IMR-90 (cell line): ENCODE measurements at regions not wholly inside any gene's neighbourhood (a gene's known extent, or its start where the extent isn't known, plus 50 kb on each side); places are given as distances from the start of the nearest gene placed in this dataset.

Experiments
- ATAC-seq: fragments of 200-7000 bp; cut with Tn5 transposase; 2 replicates; pipeline ENCODE4 v1.9.1; 2020; ENCODE audit warnings: low read depth, mild to moderate bottlenecking, moderate library complexity
- BruUV-seq: library from RNA; stranded (reverse); fragments of 400-500 nt; replicated peaks from 2 replicates; lab custom pipeline; 2021; lab: Mats Ljungman, UMichigan
- CTCF ChIA-PET: fragments of 300-600 bp; formaldehyde crosslinking; extraction: SDS; loops from one replicate; lab custom pipeline; 2021; ENCODE audit warnings: antibody characterized with exemption; lab: Yijun Ruan, JAX
- POLR2A ChIA-PET: fragments of 300-600 bp; sonication (Branson Sonifier 250); formaldehyde crosslinking; loops from one replicate; lab custom pipeline; 2022; ENCODE audit warnings: antibody characterized with exemption; ENCODE audit not compliant: unreplicated experiment; lab: Charles Lee
- DNase-seq: peaks from one replicate; pipeline ENCODE4 v3.0.0; 2013
- H2AFZ ChIP-seq: replicated peaks from 2 replicates; pipeline ENCODE3; 2013; ENCODE audit warnings: low read length, mild to moderate bottlenecking; ENCODE audit not compliant: poor library complexity
- H2AK5ac ChIP-seq: 2 replicates; pipeline ENCODE4 v1.6.1; 2013; ENCODE audit warnings: low read depth, low read length, inconsistent platforms
- H2AK9ac ChIP-seq: replicated peaks from 2 replicates; pipeline ENCODE3; 2013; ENCODE audit warnings: mild to moderate bottlenecking, low read depth, low read length, moderate library complexity; ENCODE audit not compliant: poor library complexity
- H2BK120ac ChIP-seq: 2 replicates; pipeline ENCODE4 v1.6.1; 2013; ENCODE audit warnings: low read depth, low read length, inconsistent platforms
- H2BK15ac ChIP-seq: 3 replicates; pipeline ENCODE4 v1.6.1; 2013; ENCODE audit warnings: low read depth, low read length, inconsistent platforms
- H2BK20ac ChIP-seq: 2 replicates; pipeline ENCODE4 v1.6.1; 2013; ENCODE audit warnings: low read depth, mild to moderate bottlenecking, inconsistent platforms, low read length, moderate library complexity
- H2BK5ac ChIP-seq: 2 replicates; pipeline ENCODE4 v1.6.1; 2013; ENCODE audit warnings: mild to moderate bottlenecking, low read depth, low read length, inconsistent platforms; ENCODE audit not compliant: poor library complexity, severe bottlenecking
- H3K14ac ChIP-seq: replicated peaks from 2 replicates; pipeline ENCODE4 v1.6.1; 2013; ENCODE audit warnings: low read depth, low read length, inconsistent platforms
- H3K18ac ChIP-seq: 2 replicates; pipeline ENCODE4 v1.6.1; 2013; ENCODE audit warnings: low read depth, low read length, control low read depth
- H3K23ac ChIP-seq: 2 replicates; pipeline ENCODE4 v1.6.1; 2013; ENCODE audit warnings: low read depth, low read length, inconsistent platforms
- H3K27ac ChIP-seq: 2 replicates; pipeline ENCODE4 v1.5.1; 2013; ENCODE audit warnings: mild to moderate bottlenecking, control low read depth, low read length; ENCODE audit not compliant: insufficient read depth
- H3K27me3 ChIP-seq: 2 replicates; pipeline ENCODE4 v1.6.1; 2013; ENCODE audit warnings: low read length; ENCODE audit not compliant: control insufficient read depth, insufficient read depth
- H3K36me3 ChIP-seq: 2 replicates; pipeline ENCODE4 v1.6.1; 2013; ENCODE audit warnings: low read length, mixed read lengths; ENCODE audit not compliant: control insufficient read depth, insufficient read depth
- H3K4ac ChIP-seq: 2 replicates; pipeline ENCODE4 v1.6.1; 2013; ENCODE audit warnings: low read depth, low read length, inconsistent platforms
- H3K4me1 ChIP-seq: 2 replicates; pipeline ENCODE4 v1.6.1; 2013; ENCODE audit warnings: low read length, mixed read lengths; ENCODE audit not compliant: control insufficient read depth, insufficient read depth
- H3K4me2 ChIP-seq: 2 replicates; pipeline ENCODE4 v1.6.1; 2013; ENCODE audit warnings: low read depth, mild to moderate bottlenecking, control low read depth, low read length, moderate library complexity
- H3K4me3 ChIP-seq: 2 replicates; pipeline ENCODE4 v1.5.1; 2013; ENCODE audit warnings: low read depth, mild to moderate bottlenecking, control low read depth, low read length, moderate library complexity; ENCODE audit not compliant: insufficient read depth
- H3K56ac ChIP-seq: 2 replicates; pipeline ENCODE4 v1.6.1; 2013; ENCODE audit warnings: low read length, inconsistent platforms; ENCODE audit not compliant: insufficient read depth; ENCODE audit errors: extremely low read depth
- H3K79me1 ChIP-seq, 2 experiments: 2 replicates each; pipeline ENCODE4 v1.6.1; 2013; ENCODE audit warnings: low read length in 2 of 2, inconsistent platforms in 1 of 2, low read depth in 1 of 2
- H3K9ac ChIP-seq: 2 replicates; pipeline ENCODE4 v1.6.1; 2013; ENCODE audit warnings: low read depth, low read length, control low read depth
- H3K9me1 ChIP-seq: 2 replicates; pipeline ENCODE4 v1.6.1; 2013; ENCODE audit warnings: low read length, inconsistent platforms; ENCODE audit not compliant: insufficient read depth
- H3K9me3 ChIP-seq: 2 replicates; pipeline ENCODE4 v1.6.1; 2013; ENCODE audit warnings: low read length; ENCODE audit not compliant: control insufficient read depth, insufficient read depth
- H4K20me1 ChIP-seq: 2 replicates; pipeline ENCODE4 v1.6.1; 2013; ENCODE audit warnings: low read length, inconsistent platforms; ENCODE audit not compliant: insufficient read depth
- H4K5ac ChIP-seq: 2 replicates; pipeline ENCODE4 v1.6.1; 2013; ENCODE audit warnings: mild to moderate bottlenecking, low read depth, low read length, control low read depth
- H4K8ac ChIP-seq, 2 experiments: 2 replicates each; pipeline ENCODE4 v1.6.1; 2013; ENCODE audit warnings: low read depth in 2 of 2, low read length in 2 of 2, control low read depth in 1 of 2, inconsistent platforms in 1 of 2
- H4K91ac ChIP-seq: 2 replicates; pipeline ENCODE4 v1.6.1; 2013; ENCODE audit warnings: low read depth, low read length, inconsistent platforms; ENCODE audit not compliant: insufficient read depth
- BHLHE40 ChIP-seq: fragments of 150-350 bp; IDR thresholded peaks from 2 replicates; pipeline ENCODE4 v1.6.1; 2016; ENCODE audit warnings: mild to moderate bottlenecking, low read depth, low read length
- CEBPB ChIP-seq: IDR thresholded peaks from 2 replicates; pipeline ENCODE4 v1.6.1; 2012; ENCODE audit warnings: low read depth, low read length, improper control_type of control experiment
- RAD21 ChIP-seq: IDR thresholded peaks from 2 replicates; pipeline ENCODE4 v1.6.1; 2012; ENCODE audit warnings: low read length, improper control_type of control experiment
- WGBS, 2 experiments: methylation state at CpG; one replicate each; pipeline versions ENCODE4 v1.1.5 to v1.1.7; 2013; ENCODE audit warnings: missing lambda C conversion rate in 2 of 2; ENCODE audit not compliant: insufficient read length in 1 of 2; ENCODE audit errors: extremely low coverage in 2 of 2; 5-methylcytosine and 5-hydroxymethylcytosine counted together
- dilution Hi-C: fragments of 300-500 bp; cut with HindIII; formaldehyde crosslinking; loops from one replicate; pipeline ENCODE4 v1.14.3; 2018; ENCODE audit warnings: low sequenced_read_pairs; ENCODE audit not compliant: unreplicated experiment
- in situ Hi-C: fragments of 300-500 bp; cut with MboI; formaldehyde crosslinking; loops from 3 replicates; pipeline ENCODE4 v1.14.3; 2019; ENCODE audit warnings: low sequenced_read_pairs, inconsistent platforms, mixed read lengths
- intact Hi-C: fragments of 100-400 bp; cut with micrococcal nuclease; formaldehyde crosslinking; loops from 2 replicates; pipeline ENCODE4 v1.10.0; 2022
- TF ChIP-seq, protein P1 (sequence below): fragments of 150-350 bp; IDR thresholded peaks from 2 replicates; pipeline ENCODE4 v1.6.1; 2016; ENCODE audit warnings: low read depth, mild to moderate bottlenecking, low read length, moderate library complexity, borderline replicate concordance
- TF ChIP-seq, protein P2 (sequence below): conservative IDR thresholded peaks from 2 replicates; pipeline ENCODE4 v1.5.1; 2012; ENCODE audit warnings: mild to moderate bottlenecking, low read depth, low read length, improper control_type of control experiment

DNA sequence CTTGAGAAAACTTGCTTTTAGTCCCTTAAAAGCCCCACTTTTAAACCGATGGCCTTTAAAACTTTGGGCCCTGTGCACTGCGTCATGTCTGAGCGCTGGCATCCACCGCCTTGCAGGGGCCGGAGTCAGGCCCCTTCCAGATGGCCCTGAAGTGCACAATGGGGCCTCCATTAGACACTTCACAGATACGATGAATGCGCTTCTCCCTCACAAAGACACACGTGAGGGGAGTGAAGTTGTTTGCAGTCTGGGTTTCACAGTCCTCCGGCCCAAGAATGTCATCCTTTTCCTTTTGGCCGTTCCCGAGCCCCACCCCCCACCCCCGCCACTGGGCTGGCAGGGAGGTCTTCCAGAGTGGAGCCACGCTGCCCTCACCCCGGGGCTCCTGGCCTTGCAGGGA, 415.1 kb upstream of the SALL3 start:
- Histone ChIP-seq H3K9me3 (peaks cover 48% of the 10 kb centered on the region), H3K4me1 (no peaks in the 10 kb centered on the region), H2BK120ac (no peak overlapping the region), H3K4ac (no peak overlapping the region), H3K27ac (no peak overlapping the region), H3K9ac (no peak overlapping the region), H2AFZ (no peak overlapping the region), H3K4me2 (no peak overlapping the region), H4K5ac (no peak overlapping the region), H3K18ac (no peak overlapping the region), H2BK20ac (no peak overlapping the region), H2AK9ac (no peak overlapping the region), H3K56ac (no peak overlapping the region), H4K91ac (no peak overlapping the region), H3K14ac (no peak overlapping the region), H3K23ac (no peak overlapping the region), H3K4me3 (no peak overlapping the region), H3K9me1 (no peaks in the 10 kb centered on the region), H2BK5ac (no peak overlapping the region), H2BK15ac (no peak overlapping the region), H2AK5ac (no peak overlapping the region), H3K36me3 (no peaks in the 10 kb centered on the region), H3K79me1 (no peaks in the 10 kb centered on the region), H3K27me3 (no peaks in the 10 kb centered on the region), H4K20me1 (no peaks in the 10 kb centered on the region), H4K8ac (no peak overlapping the region)
- no TSS peak for BruUV-seq
- TF ChIP-seq, protein P1, sequence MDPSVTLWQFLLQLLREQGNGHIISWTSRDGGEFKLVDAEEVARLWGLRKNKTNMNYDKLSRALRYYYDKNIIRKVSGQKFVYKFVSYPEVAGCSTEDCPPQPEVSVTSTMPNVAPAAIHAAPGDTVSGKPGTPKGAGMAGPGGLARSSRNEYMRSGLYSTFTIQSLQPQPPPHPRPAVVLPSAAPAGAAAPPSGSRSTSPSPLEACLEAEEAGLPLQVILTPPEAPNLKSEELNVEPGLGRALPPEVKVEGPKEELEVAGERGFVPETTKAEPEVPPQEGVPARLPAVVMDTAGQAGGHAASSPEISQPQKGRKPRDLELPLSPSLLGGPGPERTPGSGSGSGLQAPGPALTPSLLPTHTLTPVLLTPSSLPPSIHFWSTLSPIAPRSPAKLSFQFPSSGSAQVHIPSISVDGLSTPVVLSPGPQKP = no peak
- TF ChIP-seq, protein P2, sequence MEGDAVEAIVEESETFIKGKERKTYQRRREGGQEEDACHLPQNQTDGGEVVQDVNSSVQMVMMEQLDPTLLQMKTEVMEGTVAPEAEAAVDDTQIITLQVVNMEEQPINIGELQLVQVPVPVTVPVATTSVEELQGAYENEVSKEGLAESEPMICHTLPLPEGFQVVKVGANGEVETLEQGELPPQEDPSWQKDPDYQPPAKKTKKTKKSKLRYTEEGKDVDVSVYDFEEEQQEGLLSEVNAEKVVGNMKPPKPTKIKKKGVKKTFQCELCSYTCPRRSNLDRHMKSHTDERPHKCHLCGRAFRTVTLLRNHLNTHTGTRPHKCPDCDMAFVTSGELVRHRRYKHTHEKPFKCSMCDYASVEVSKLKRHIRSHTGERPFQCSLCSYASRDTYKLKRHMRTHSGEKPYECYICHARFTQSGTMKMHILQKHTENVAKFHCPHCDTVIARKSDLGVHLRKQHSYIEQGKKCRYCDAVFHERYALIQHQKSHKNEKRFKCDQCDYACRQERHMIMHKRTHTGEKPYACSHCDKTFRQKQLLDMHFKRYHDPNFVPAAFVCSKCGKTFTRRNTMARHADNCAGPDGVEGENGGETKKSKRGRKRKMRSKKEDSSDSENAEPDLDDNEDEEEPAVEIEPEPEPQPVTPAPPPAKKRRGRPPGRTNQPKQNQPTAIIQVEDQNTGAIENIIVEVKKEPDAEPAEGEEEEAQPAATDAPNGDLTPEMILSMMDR = no peak
- TF ChIP-seq RAD21 (no peak), BHLHE40 (no peak), CEBPB (no peak)
- CTCF ChIA-PET = no interaction called here
- DNase-seq (no peak), ATAC-seq (no peak)
- intact Hi-C loops (no loop called here), in situ Hi-C loops (no loop called here), dilution Hi-C loops (no loop called here)
- POLR2A ChIA-PET = no interaction called here
- WGBS, 2 experiments = no CpG with 5 or more reads among the region's 14 CpGs
